Loucy (cell line): ENCODE measurements at regions not wholly inside any gene's neighbourhood (a gene's known extent, or its start where the extent isn't known, plus 50 kb on each side); places are given as distances from the start of the nearest gene placed in this dataset.

Experiments
- H2AFZ ChIP-seq: fragments of 200-600 bp; sonication (generic); 2 replicates; pipeline ENCODE4 v1.6.0; 2016; ENCODE audit warnings: antibody characterized with exemption, mild to moderate bottlenecking, low read length, moderate library complexity
- H3F3A ChIP-seq: fragments of 200-600 bp; 2 replicates; pipeline ENCODE4 v1.6.0; 2016; ENCODE audit warnings: antibody characterized with exemption, low read depth, mild to moderate bottlenecking
- H3K27me3 ChIP-seq: fragments of 200-600 bp; sonication (generic); 2 replicates; pipeline ENCODE4 v1.6.1; 2014; ENCODE audit warnings: low read length, mild to moderate bottlenecking; ENCODE audit not compliant: insufficient read depth, poor library complexity, severe bottlenecking
- H3K36me3 ChIP-seq: fragments of 200-600 bp; sonication (generic); 2 replicates; pipeline ENCODE4 v1.6.1; 2016; ENCODE audit warnings: low read length; ENCODE audit not compliant: insufficient read depth
- H3K4me1 ChIP-seq: fragments of 200-600 bp; sonication (generic); 2 replicates; pipeline ENCODE4 v1.5.1; 2014; ENCODE audit warnings: low read length, mild to moderate bottlenecking; ENCODE audit not compliant: insufficient read depth, poor library complexity, severe bottlenecking
- H3K4me2 ChIP-seq: fragments of 200-600 bp; sonication (generic); 2 replicates; pipeline ENCODE4 v1.6.0; 2014; ENCODE audit warnings: antibody characterized with exemption, low read length, low read depth, mild to moderate bottlenecking; ENCODE audit not compliant: poor library complexity, severe bottlenecking
- H3K4me3 ChIP-seq: fragments of 200-600 bp; sonication (generic); 2 replicates; pipeline ENCODE4 v1.5.1; 2014; ENCODE audit warnings: low read length, mild to moderate bottlenecking, mixed read lengths; ENCODE audit not compliant: poor library complexity, severe bottlenecking
- H3K79me2 ChIP-seq: fragments of 200-600 bp; sonication (generic); 2 replicates; pipeline ENCODE4 v1.6.1; 2014; ENCODE audit warnings: low read length; ENCODE audit not compliant: insufficient read depth
- H3K9ac ChIP-seq: fragments of 200-600 bp; sonication (generic); 2 replicates; pipeline ENCODE4 v1.6.0; 2014; ENCODE audit warnings: mild to moderate bottlenecking, low read depth, low read length, moderate library complexity; ENCODE audit not compliant: poor library complexity, severe bottlenecking
- H3K9me2 ChIP-seq: fragments of 200-600 bp; sonication (generic); replicated peaks from 2 replicates; pipeline ENCODE4 v1.6.1; 2016; ENCODE audit warnings: low read depth, low read length, mixed read lengths
- H3K9me3 ChIP-seq: fragments of 200-600 bp; sonication (generic); 2 replicates; pipeline ENCODE4 v1.6.1; 2014; ENCODE audit warnings: mild to moderate bottlenecking, antibody characterized with exemption, low read length, low read depth; ENCODE audit not compliant: insufficient read depth
- H4K20me1 ChIP-seq: fragments of 200-600 bp; sonication (generic); 2 replicates; pipeline ENCODE4 v1.6.0; 2014; ENCODE audit warnings: antibody characterized with exemption, low read length, mild to moderate bottlenecking; ENCODE audit not compliant: insufficient read depth, poor library complexity, severe bottlenecking
- CTCF ChIP-seq: fragments of 200-600 bp; sonication (generic); conservative IDR thresholded peaks from 2 replicates; pipeline ENCODE4 v1.5.1; 2014; ENCODE audit warnings: mild to moderate bottlenecking, antibody characterized with exemption, low read length
- EZH2phosphoT487 ChIP-seq: fragments of 200-600 bp; IDR thresholded peaks from 2 replicates; pipeline ENCODE4 v1.6.1; 2018; ENCODE audit warnings: antibody characterized with exemption, mild to moderate bottlenecking, moderate library complexity, borderline replicate concordance

DNA sequence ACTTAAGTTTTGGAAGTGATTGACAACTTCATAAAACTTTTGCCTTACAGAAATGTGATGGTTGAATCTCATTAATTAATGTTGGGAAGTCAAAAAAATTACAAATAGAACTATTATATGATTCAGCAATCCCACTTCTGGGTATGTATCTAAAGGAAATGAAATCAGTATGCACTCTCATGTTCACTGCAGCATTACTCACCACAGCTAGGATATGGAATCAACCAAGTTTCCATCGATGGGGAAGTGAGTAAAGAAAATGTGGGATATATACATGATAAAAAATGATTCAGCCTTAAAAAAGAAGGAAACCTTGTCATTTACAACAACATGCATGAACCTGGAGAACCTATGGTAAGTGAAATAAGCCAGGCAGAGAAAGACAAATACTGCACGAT is 112.4 kb upstream of the WDR75 start:
- Histone ChIP-seq H3K9me2 (no peaks in the 10 kb centered on the region), H3F3A (no peaks in the 10 kb centered on the region), H3K4me1 (no peaks in the 10 kb centered on the region), H3K9ac (no peak overlapping the region), H3K36me3 (no peaks in the 10 kb centered on the region), H3K4me2 (no peak overlapping the region), H2AFZ (no peak overlapping the region), H4K20me1 (no peaks in the 10 kb centered on the region), H3K9me3 (no peaks in the 10 kb centered on the region), H3K27me3 (no peaks in the 10 kb centered on the region), H3K4me3 (no peak overlapping the region), H3K79me2 (no peaks in the 10 kb centered on the region)
- TF ChIP-seq CTCF (no peak), EZH2phosphoT487 (no peak)

- H3K4me1 ChIP-seq = no peaks in the 10 kb centered on the region
- H3K4me3 ChIP-seq = no peak overlapping the region
- TF ChIP-seq EZH2phosphoT487 (no peak), CTCF (no peak)
Observed at GRCh38 chr2:189336276-189336975, 104.8 kb upstream of the WDR75 start.

GRCh38 chr2:189337656-189338055 is 103.6 kb upstream of the WDR75 start:
- no peak overlapping the region for H2AFZ ChIP-seq
- H3K9ac ChIP-seq = no peak overlapping the region
- no peak overlapping the region for H3K4me2 ChIP-seq
- no peak for TF ChIP-seq EZH2phosphoT487
- TF ChIP-seq CTCF = no peak
- no peak overlapping the region for H3K4me3 ChIP-seq
- H3K9me2 ChIP-seq = no peaks in the 10 kb centered on the region
- peaks cover 14% of the 10 kb centered on the region for H3K9me3 ChIP-seq
- no peaks in the 10 kb centered on the region for H3K27me3 ChIP-seq
- no peaks in the 10 kb centered on the region for H3F3A ChIP-seq
- no peaks in the 10 kb centered on the region for H3K36me3 ChIP-seq
- H4K20me1 ChIP-seq = no peaks in the 10 kb centered on the region
- H3K4me1 ChIP-seq = no peaks in the 10 kb centered on the region
- H3K79me2 ChIP-seq = no peaks in the 10 kb centered on the region

More at GRCh38 chr2:189336276-189336975, 104.8 kb upstream of the WDR75 start:
- H3K4me2 ChIP-seq = no peak overlapping the region
- H3K9me3 ChIP-seq = peaks cover 14% of the 10 kb centered on the region
- no peak overlapping the region for H3K9ac ChIP-seq
- no peaks in the 10 kb centered on the region for H3K79me2 ChIP-seq
- H3K36me3 ChIP-seq = no peaks in the 10 kb centered on the region
- no peaks in the 10 kb centered on the region for H4K20me1 ChIP-seq
- H3K9me2 ChIP-seq = no peaks in the 10 kb centered on the region
- H3F3A ChIP-seq = no peaks in the 10 kb centered on the region
- H3K27me3 ChIP-seq = no peaks in the 10 kb centered on the region
- no peak overlapping the region for H2AFZ ChIP-seq
